A673 (cell line): ENCODE measurements at regions not wholly inside any gene's neighbourhood (a gene's known extent, or its start where the extent isn't known, plus 50 kb on each side); places are given as distances from the start of the nearest gene placed in this dataset.
"Not testable (repeated sequence)": the region's sequence is repeated elsewhere in the genome, so short reads cannot be mapped to it uniquely, and the experiment has no call there.

Experiments used
- BruUV-seq: library from RNA; stranded (reverse); fragments of 400-500 nt; replicated peaks from 2 replicates; lab custom pipeline; 2021; lab: Mats Ljungman, UMichigan
- CTCF ChIA-PET: fragments of 300-600 bp; sonication (Branson Sonifier 250); formaldehyde crosslinking; loops from one replicate; lab custom pipeline; 2022; ENCODE audit warnings: antibody characterized with exemption; lab: Charles Lee
- POLR2A ChIA-PET: fragments of 300-600 bp; sonication (Branson Sonifier 250); formaldehyde crosslinking; loops from one replicate; lab custom pipeline; 2022; ENCODE audit warnings: antibody characterized with exemption; ENCODE audit not compliant: low non-redundant PET; lab: Charles Lee
- DNase-seq: peaks from one replicate; pipeline ENCODE4 v3.0.0-alpha.2; 2015; ENCODE audit warnings: low spot score
- H3K27ac ChIP-seq: fragments of 200-600 bp; sonication (generic); 2 replicates; pipeline ENCODE4 v1.5.1; 2016; ENCODE audit warnings: mixed run types, low read depth, mild to moderate bottlenecking, mixed read lengths, antibody characterized with exemption, low read length; ENCODE audit not compliant: poor library complexity, severe bottlenecking
- H3K27me3 ChIP-seq: fragments of 200-600 bp; sonication (generic); replicated peaks from 2 replicates; pipeline ENCODE4 v1.6.1; 2017; ENCODE audit warnings: mixed run types, low read depth, mild to moderate bottlenecking, mixed read lengths, antibody characterized with exemption, low read length; ENCODE audit not compliant: insufficient read depth, poor library complexity
- H3K36me3 ChIP-seq: fragments of 200-600 bp; sonication (generic); 2 replicates; pipeline ENCODE4 v1.6.1; 2016; ENCODE audit warnings: mixed run types, mild to moderate bottlenecking, mixed read lengths, antibody characterized with exemption, low read length; ENCODE audit not compliant: insufficient read depth, poor library complexity, severe bottlenecking
- H3K4me1 ChIP-seq: fragments of 200-600 bp; sonication (generic); 2 replicates; pipeline ENCODE4 v1.6.1; 2017; ENCODE audit warnings: mixed run types, mild to moderate bottlenecking, mixed read lengths, antibody characterized with exemption, low read length; ENCODE audit not compliant: insufficient read depth, poor library complexity, severe bottlenecking
- H3K4me3 ChIP-seq: fragments of 200-600 bp; sonication (generic); 2 replicates; pipeline ENCODE4 v1.5.1; 2016; ENCODE audit warnings: low read depth, mixed run types, mild to moderate bottlenecking, mixed read lengths, low read length; ENCODE audit not compliant: poor library complexity, severe bottlenecking
- H3K9me3 ChIP-seq: fragments of 200-600 bp; sonication (generic); 2 replicates; pipeline ENCODE4 v1.6.1; 2016; ENCODE audit warnings: mixed run types, low read depth, mild to moderate bottlenecking, mixed read lengths, antibody characterized with exemption, low read length; ENCODE audit not compliant: poor library complexity, severe bottlenecking
- CTCF ChIP-seq: fragments of 300-800, 200-600 bp; sonication (generic); conservative IDR thresholded peaks from 2 replicates; pipeline ENCODE4 v1.5.1; 2017; ENCODE audit warnings: low read depth, mild to moderate bottlenecking, antibody characterized with exemption, low read length, moderate library complexity, mixed read lengths
- EZH2 ChIP-seq: fragments of 200-600 bp; sonication (generic); IDR thresholded peaks from 2 replicates; pipeline ENCODE4 v1.6.1; 2017; ENCODE audit warnings: borderline replicate concordance, low read depth, mild to moderate bottlenecking, mixed read lengths, antibody characterized with exemption, low read length; ENCODE audit not compliant: poor library complexity, severe bottlenecking
- intact Hi-C: fragments of 100-400 bp; cut with micrococcal nuclease; formaldehyde crosslinking; loops from one replicate; pipeline ENCODE4 v1.10.0; 2022; ENCODE audit not compliant: unreplicated experiment

GRCh38 chr2:228367356-228367755 lies 185.9 kb upstream of the SPHKAP start:
- CTCF ChIA-PET = no interaction called here
- Histone ChIP-seq H3K36me3 (no peaks in the 10 kb centered on the region), H3K4me3 (no peak overlapping the region), H3K27me3 (no peaks in the 10 kb centered on the region), H3K9me3 (no peaks in the 10 kb centered on the region), H3K4me1 (no peaks in the 10 kb centered on the region), H3K27ac (no peak overlapping the region)
- DNase-seq = no peak
- no TSS peak for BruUV-seq
- POLR2A ChIA-PET = no interaction called here
- TF ChIP-seq EZH2 = no peak
- no peak for TF ChIP-seq CTCF
- intact Hi-C loops = no loop called here

GRCh38 chr2:228359473-228359872 lies 178.0 kb upstream of the SPHKAP start:
- Histone ChIP-seq H3K9me3 (no peaks in the 10 kb centered on the region), H3K27me3 (no peaks in the 10 kb centered on the region), H3K27ac (no peak overlapping the region), H3K36me3 (no peaks in the 10 kb centered on the region), H3K4me3 (no peak overlapping the region), H3K4me1 (no peaks in the 10 kb centered on the region)
- BruUV-seq = no TSS peak
- intact Hi-C loops = no loop called here
- no peak for DNase-seq
- CTCF ChIA-PET = no interaction called here
- TF ChIP-seq CTCF = no peak
- no peak for TF ChIP-seq EZH2
- POLR2A ChIA-PET = no interaction called here

GRCh38 chr2:228355897-228356296 lies 174.4 kb upstream of the SPHKAP start:
- BruUV-seq = no TSS peak
- no peaks in the 10 kb centered on the region for H3K9me3 ChIP-seq
- no peak overlapping the region for H3K4me3 ChIP-seq
- H3K27ac ChIP-seq = no peak overlapping the region
- H3K4me1 ChIP-seq = peaks cover 6% of the 10 kb centered on the region
- intact Hi-C loops = no loop called here
- H3K36me3 ChIP-seq = no peaks in the 10 kb centered on the region
- no peaks in the 10 kb centered on the region for H3K27me3 ChIP-seq
- DNase-seq = no peak
- ChIA-PET CTCF (no interaction called here), POLR2A (no interaction called here)
- TF ChIP-seq CTCF = no peak
- no peak for TF ChIP-seq EZH2

- H3K4me1 ChIP-seq, intact Hi-C loops, H3K27ac ChIP-seq, H3K36me3 ChIP-seq, DNase-seq, H3K9me3 ChIP-seq, BruUV-seq, CTCF ChIA-PET, H3K27me3 ChIP-seq, H3K4me3 ChIP-seq, POLR2A ChIA-PET: not testable (repeated sequence)
These were observed 171.5 kb upstream of the SPHKAP start for GRCh38 chr2:228352980-228353379.
